CD4-positive, alpha-beta T cell (primary cell): ENCODE measurements at regions not wholly inside any gene's neighbourhood (a gene's known extent, or its start where the extent isn't known, plus 50 kb on each side); places are given as distances from the start of the nearest gene placed in this dataset.

Source experiments
- ATAC-seq: fragments of 200-7000 bp; cut with Tn5 transposase; one replicate; pipeline ENCODE4 v1.10.0; 2022; ENCODE audit warnings: mild to moderate bottlenecking; ENCODE audit not compliant: poor library complexity
- CTCF ChIA-PET: fragments of 350-600 bp; sonication (Branson Sonifier 250); formaldehyde crosslinking; loops from one replicate; lab custom pipeline; 2021; ENCODE audit warnings: antibody characterized with exemption, inconsistent platforms; lab: Charles Lee
- POLR2A ChIA-PET: fragments of 350-600 bp; sonication (Branson Sonifier 250); formaldehyde crosslinking; loops from one replicate; lab custom pipeline; 2021; ENCODE audit warnings: antibody characterized with exemption, inconsistent platforms; lab: Charles Lee
- DNase-seq, 14 experiments: peaks; one replicate each; pipeline ENCODE4 v3.0.0-alpha.2; 2013 to 2020; ENCODE audit warnings: mixed read lengths in 2 of 14
- H3K27ac ChIP-seq, 2 donors: one replicate each; pipeline versions ENCODE4 v1.5.1 to v1.7.0; 2013; ENCODE audit warnings: low read length in 2 of 2, low read depth in 1 of 2, mild to moderate bottlenecking in 1 of 2
- H3K27me3 ChIP-seq, 2 experiments: 1 replicate in 1 of 2; 2 replicates in 1 of 2; pipeline versions ENCODE4 v1.6.1 to v1.7.0; 2013; ENCODE audit warnings: low read length in 2 of 2, control low read depth in 1 of 2, mild to moderate bottlenecking in 1 of 2, moderate library complexity in 1 of 2; ENCODE audit not compliant: insufficient read depth in 2 of 2, control insufficient read depth in 1 of 2
- H3K36me3 ChIP-seq: one replicate; pipeline ENCODE4 v1.6.1; 2013; ENCODE audit warnings: low read length, control low read depth; ENCODE audit not compliant: insufficient read depth
- H3K4me1 ChIP-seq: one replicate; pipeline ENCODE4 v1.6.1; 2013; ENCODE audit warnings: low read length, control low read depth; ENCODE audit not compliant: insufficient read depth
- H3K4me3 ChIP-seq: one replicate; pipeline ENCODE4 v1.5.1; 2013; ENCODE audit warnings: mild to moderate bottlenecking, low read length, moderate library complexity
- H3K9me3 ChIP-seq, 2 experiments: 1 replicate in 1 of 2; 2 replicates in 1 of 2; pipeline versions ENCODE4 v1.6.1 to v1.7.0; 2013; ENCODE audit warnings: low read length in 2 of 2, mild to moderate bottlenecking in 2 of 2, control low read depth in 1 of 2, moderate library complexity in 1 of 2; ENCODE audit not compliant: control insufficient read depth in 1 of 2, insufficient read depth in 1 of 2
- H3K27ac Mint-ChIP-seq: one replicate; pipeline ENCODE4 v1.8.0; 2020; ENCODE audit warnings: mixed read lengths
- H3K27me3 Mint-ChIP-seq: one replicate; pipeline ENCODE4 v1.8.0; 2021; ENCODE audit warnings: mixed read lengths
- H3K36me3 Mint-ChIP-seq: one replicate; pipeline ENCODE4 v1.8.0; 2021; ENCODE audit warnings: low read depth, mixed read lengths
- H3K4me1 Mint-ChIP-seq: one replicate; pipeline ENCODE4 v1.8.0; 2021; ENCODE audit warnings: low read depth, mixed read lengths
- H3K4me3 Mint-ChIP-seq: one replicate; pipeline ENCODE4 v1.8.0; 2020; ENCODE audit warnings: mild to moderate bottlenecking, mixed read lengths
- H3K9me3 Mint-ChIP-seq: one replicate; pipeline ENCODE4 v1.8.0; 2020; ENCODE audit warnings: mixed read lengths
- CTCF ChIP-seq: fragments of 200-600 bp; IDR thresholded peaks from one replicate; pipeline ENCODE4 v1.8.0; 2022; ENCODE audit warnings: antibody characterized with exemption, mild to moderate bottlenecking
- intact Hi-C, 2 experiments: fragments of 100-400 bp; cut with DNase I in 1 of 2; cut with micrococcal nuclease in 1 of 2; formaldehyde crosslinking; loops; one replicate each; pipeline versions ENCODE4 v1.15.1 to v1.9.0; 2023 to 2025; cut with DNase I, micrococcal nuclease

GRCh38 chr5:87119588-87119987 is 148.1 kb upstream of the RASA1 start:
- Histone ChIP-seq H3K4me1 (peaks cover 22% of the 10 kb centered on the region), H3K4me3 (no peak overlapping the region), H3K9me3 (no peaks in the 10 kb centered on the region), H3K27ac (no peak overlapping the region), H3K27me3 (no peaks in the 10 kb centered on the region), H3K36me3 (no peaks in the 10 kb centered on the region)
- DNase-seq (no peak), ATAC-seq (no peak)
- no peak for TF ChIP-seq CTCF
- Mint-ChIP-seq H3K9me3 (no peaks in the 10 kb centered on the region), H3K4me3 (no peak overlapping the region), H3K36me3 (no peaks in the 10 kb centered on the region), H3K27ac (peak overlapping the region; percentile 45), H3K27me3 (no peaks in the 10 kb centered on the region), H3K4me1 (peaks cover 39% of the 10 kb centered on the region)
- ChIA-PET POLR2A (interaction anchor here (0.7 kb wide), 1 partner anchor 292 kb away, joined by 3 read pairs; no protein-coding TSS in a partner anchor), CTCF (no interaction called here)
- intact Hi-C loops: no loop called here

- ChIA-PET CTCF (no interaction called here), POLR2A (interaction anchor here (1.0 to 1.6 kb wide), 4 partner anchors 15 to 148 kb away, joined by 3 to 4 read pairs (median 4); no protein-coding TSS in a partner anchor)
- Histone ChIP-seq H3K9me3 (no peaks in the 10 kb centered on the region), H3K4me1 (peaks cover 22% of the 10 kb centered on the region), H3K27me3 (no peaks in the 10 kb centered on the region), H3K27ac (peak overlapping the region; percentile 11 to 54), H3K4me3 (no peak overlapping the region), H3K36me3 (no peaks in the 10 kb centered on the region)
- peak; percentile 74 for ATAC-seq
- peak in 5 of 14 experiments; percentile 2 to 55 (median 43) for DNase-seq
- peak overlapping the region; percentile 60 for H3K27ac Mint-ChIP-seq
- H3K4me3 Mint-ChIP-seq: peak overlapping the region; percentile 55
- H3K4me1 Mint-ChIP-seq: peaks cover 39% of the 10 kb centered on the region
- TF ChIP-seq CTCF: no peak
- no peaks in the 10 kb centered on the region for H3K27me3 Mint-ChIP-seq
- H3K36me3 Mint-ChIP-seq: no peaks in the 10 kb centered on the region
- no peaks in the 10 kb centered on the region for H3K9me3 Mint-ChIP-seq
- intact Hi-C loops: loop anchor here in 1 of 2 experiments (2.0 to 5.0 kb wide), 2 partner anchors 40 to 147 kb away; partner anchors contain the start of gene RASA1
These were observed 147.0 kb upstream of the RASA1 start for GRCh38 chr5:87120518-87121303.

GRCh38 chr5:87121304-87122150 is 146.2 kb upstream of the RASA1 start:
- peaks cover 22% of the 10 kb centered on the region for H3K4me1 ChIP-seq
- H3K27ac ChIP-seq: peak overlapping the region; percentile 11 to 54
- Mint-ChIP-seq H3K9me3 (no peaks in the 10 kb centered on the region), H3K27ac (peak overlapping the region; percentile 60), H3K4me1 (peaks cover 39% of the 10 kb centered on the region), H3K27me3 (no peaks in the 10 kb centered on the region), H3K4me3 (peak overlapping the region; percentile 55), H3K36me3 (no peaks in the 10 kb centered on the region)
- peak; percentile 79 for ATAC-seq
- peak in 11 of 14 experiments; percentile 5 to 76 (median 23) for DNase-seq
- intact Hi-C loops: loop anchor here in 1 of 2 experiments (2.0 to 5.0 kb wide), 2 partner anchors 41 to 146 kb away; partner anchors contain the start of gene RASA1
- no peaks in the 10 kb centered on the region for H3K27me3 ChIP-seq
- no peak overlapping the region for H3K4me3 ChIP-seq
- TF ChIP-seq CTCF: no peak
- ChIA-PET POLR2A (interaction anchor here (0.6 to 1.6 kb wide), 5 partner anchors 15 to 168 kb away, joined by 3 to 4 read pairs (median 3); no protein-coding TSS in a partner anchor), CTCF (interaction anchor here (0.5 kb wide), 1 partner anchor 24 kb away, joined by 3 read pairs; no protein-coding TSS in a partner anchor)
- H3K9me3 ChIP-seq: no peaks in the 10 kb centered on the region
- no peaks in the 10 kb centered on the region for H3K36me3 ChIP-seq
